Calu3 (cell line): ENCODE measurements at regions not wholly inside any gene's neighbourhood (a gene's known extent, or its start where the extent isn't known, plus 50 kb on each side); places are given as distances from the start of the nearest gene placed in this dataset.

Source experiments
- BruUV-seq: library from RNA; stranded (reverse); fragments of 400-500 nt; replicated peaks from 2 replicates; lab custom pipeline; 2021; lab: Mats Ljungman, UMichigan
- CTCF ChIA-PET: fragments of 300-600 bp; sonication (Branson Sonifier 250); formaldehyde crosslinking; loops from one replicate; lab custom pipeline; 2022; ENCODE audit warnings: antibody characterized with exemption; lab: Charles Lee
- DNase-seq: peaks from one replicate; pipeline ENCODE4 v3.0.0; 2022
- H3K27ac Mint-ChIP-seq: one replicate; pipeline ENCODE4 v1.8.0; 2022; ENCODE audit warnings: mixed read lengths; ENCODE audit not compliant: unreplicated experiment
- H3K27me3 Mint-ChIP-seq: one replicate; pipeline ENCODE4 v1.8.0; 2022; ENCODE audit warnings: mixed read lengths; ENCODE audit not compliant: unreplicated experiment
- H3K36me3 Mint-ChIP-seq: one replicate; pipeline ENCODE4 v1.8.0; 2022; ENCODE audit warnings: mild to moderate bottlenecking, moderate library complexity, mixed read lengths; ENCODE audit not compliant: insufficient read depth, unreplicated experiment
- H3K4me1 Mint-ChIP-seq: one replicate; pipeline ENCODE4 v1.8.0; 2022; ENCODE audit warnings: mild to moderate bottlenecking, low read depth, mixed read lengths; ENCODE audit not compliant: unreplicated experiment
- H3K4me3 Mint-ChIP-seq: one replicate; pipeline ENCODE4 v1.8.0; 2022; ENCODE audit warnings: mild to moderate bottlenecking, low read depth, moderate library complexity, mixed read lengths; ENCODE audit not compliant: unreplicated experiment
- H3K9me3 Mint-ChIP-seq: one replicate; pipeline ENCODE4 v1.8.0; 2022; ENCODE audit warnings: low read depth, mixed read lengths; ENCODE audit not compliant: unreplicated experiment
- CTCF ChIP-seq: fragments of 200-600 bp; IDR thresholded peaks from one replicate; pipeline ENCODE4 v1.8.0; 2022; ENCODE audit warnings: antibody characterized with exemption; ENCODE audit not compliant: unreplicated experiment
- intact Hi-C: fragments of 100-400 bp; cut with micrococcal nuclease; formaldehyde crosslinking; loops from one replicate; pipeline ENCODE4 v1.10.0; 2022; ENCODE audit not compliant: unreplicated experiment

- Mint-ChIP-seq H3K9me3 (no peaks in the 10 kb centered on the region), H3K4me1 (no peaks in the 10 kb centered on the region), H3K36me3 (no peaks in the 10 kb centered on the region), H3K27ac (no peak overlapping the region), H3K4me3 (no peak overlapping the region), H3K27me3 (no peaks in the 10 kb centered on the region)
- no peak for DNase-seq
- intact Hi-C loops = no loop called here
- no peak for TF ChIP-seq CTCF
- no TSS peak for BruUV-seq
- CTCF ChIA-PET = interaction anchor here (1.0 kb wide), 1 partner anchor 316 kb away, joined by 3 read pairs; no protein-coding TSS in a partner anchor
Observed at GRCh38 chr6:150733726-150734125, 131.8 kb upstream of the MTHFD1L start.

GRCh38 chr6:150734235-150734634 lies 131.3 kb upstream of the MTHFD1L start:
- no peak for TF ChIP-seq CTCF
- intact Hi-C loops = no loop called here
- Mint-ChIP-seq H3K4me1 (no peaks in the 10 kb centered on the region), H3K27me3 (no peaks in the 10 kb centered on the region), H3K36me3 (no peaks in the 10 kb centered on the region), H3K9me3 (no peaks in the 10 kb centered on the region), H3K4me3 (no peak overlapping the region), H3K27ac (no peak overlapping the region)
- CTCF ChIA-PET = interaction anchor here (1.0 kb wide), 1 partner anchor 316 kb away, joined by 3 read pairs; no protein-coding TSS in a partner anchor
- BruUV-seq = no TSS peak
- DNase-seq = no peak

GRCh38 chr6:150735341-150735851 lies 130.1 kb upstream of the MTHFD1L start:
- no peak overlapping the region for H3K4me3 Mint-ChIP-seq
- intact Hi-C loops = no loop called here
- no peaks in the 10 kb centered on the region for H3K27me3 Mint-ChIP-seq
- no peaks in the 10 kb centered on the region for H3K4me1 Mint-ChIP-seq
- no peaks in the 10 kb centered on the region for H3K36me3 Mint-ChIP-seq
- no peak for TF ChIP-seq CTCF
- DNase-seq = no peak
- no peaks in the 10 kb centered on the region for H3K9me3 Mint-ChIP-seq
- BruUV-seq = no TSS peak
- H3K27ac Mint-ChIP-seq = no peak overlapping the region
- CTCF ChIA-PET = no interaction called here

GRCh38 chr6:150738092-150738629 lies 127.3 kb upstream of the MTHFD1L start:
- no peaks in the 10 kb centered on the region for H3K4me1 Mint-ChIP-seq
- intact Hi-C loops = no loop called here
- H3K27me3 Mint-ChIP-seq = no peaks in the 10 kb centered on the region
- BruUV-seq = no TSS peak
- no peak for DNase-seq
- CTCF ChIA-PET = no interaction called here
- H3K9me3 Mint-ChIP-seq = no peaks in the 10 kb centered on the region
- H3K4me3 Mint-ChIP-seq = no peak overlapping the region
- no peak for TF ChIP-seq CTCF
- no peaks in the 10 kb centered on the region for H3K36me3 Mint-ChIP-seq
- H3K27ac Mint-ChIP-seq = no peak overlapping the region
